ENCODE measurements at regions not wholly inside any gene's neighbourhood (a gene's known extent, or its start where the extent isn't known, plus 50 kb on each side); places are given as distances from the start of the nearest gene placed in this dataset.

- TF ChIP-seq POLR2A (IDR thresholded peaks at IDR 0.05) (no peak), CTCF (IDR thresholded peaks at IDR 0.05) (no peak)
Measured at GRCh38 chr6:144500892-144501291, 215.8 kb downstream of the UTRN start.

Data from Peyer's patch (tissue), 4 donors.